Spleen (tissue), 11 donors: ENCODE measurements at regions not wholly inside any gene's neighbourhood (a gene's known extent, or its start where the extent isn't known, plus 50 kb on each side); places are given as distances from the start of the nearest gene placed in this dataset.

ENCODE experiments used
- DNase-seq: peaks from one replicate; pipeline ENCODE4 v3.0.0-alpha.2; 2020
- H3K27ac ChIP-seq, 8 donors: fragments of 200-600 bp; sonication (generic) in 7 of 8; 1 replicate in 4 of 8; 2 replicates in 4 of 8; pipeline versions ENCODE4 v1.5.0 to v1.8.0; 2016 to 2021; ENCODE audit warnings: inconsistent platforms in 4 of 8, mild to moderate bottlenecking in 4 of 8, moderate library complexity in 1 of 8
- H3K27me3 ChIP-seq, 7 donors: fragments of 200-600 bp; sonication (generic) in 6 of 7; replicated peaks in 1 of 7; 1 replicate in 4 of 7; 2 replicates in 3 of 7; pipeline versions ENCODE4 v1.5.0 to v1.8.0; 2016 to 2021; ENCODE audit warnings: inconsistent platforms in 3 of 7, mild to moderate bottlenecking in 1 of 7
- H3K36me3 ChIP-seq, 6 donors: fragments of 200-600 bp; sonication (generic) in 5 of 6; 1 replicate in 4 of 6; 2 replicates in 2 of 6; pipeline versions ENCODE4 v1.5.0 to v1.8.0; 2016 to 2021; ENCODE audit warnings: inconsistent platforms in 2 of 6
- H3K4me1 ChIP-seq, 6 donors: fragments of 200-600 bp; sonication (generic) in 5 of 6; 1 replicate in 3 of 6; 2 replicates in 3 of 6; pipeline versions ENCODE4 v1.5.0 to v1.8.0; 2016 to 2021; ENCODE audit warnings: inconsistent platforms in 3 of 6
- H3K4me3 ChIP-seq, 8 donors: fragments of 200-600 bp; sonication (generic) in 7 of 8; 1 replicate in 4 of 8; 2 replicates in 4 of 8; pipeline versions ENCODE4 v1.5.0 to v1.8.0; 2016 to 2021; ENCODE audit warnings: inconsistent platforms in 4 of 8, mild to moderate bottlenecking in 4 of 8, moderate library complexity in 2 of 8
- H3K9me3 ChIP-seq, 8 donors: fragments of 200-600 bp; sonication (generic) in 7 of 8; 1 replicate in 4 of 8; 2 replicates in 4 of 8; pipeline versions ENCODE4 v1.5.0 to v1.8.0; 2016 to 2021; ENCODE audit warnings: inconsistent platforms in 4 of 8
- CTCF ChIP-seq, 11 experiments: fragments of 200-600 bp in 7 of 11; fragments of 450-650 bp in 4 of 11; sonication (generic) in 4 of 11; IDR thresholded peaks in 8 of 11; conservative IDR thresholded peaks in 3 of 11; 1 replicate in 7 of 11; 2 replicates in 4 of 11; pipeline versions ENCODE4 v1.4.0 to v1.8.0; 2016 to 2021; ENCODE audit warnings: antibody characterized with exemption in 11 of 11, inconsistent platforms in 4 of 11, mild to moderate bottlenecking in 1 of 11
- POLR2A ChIP-seq, 3 donors: fragments of 450-650 bp; IDR thresholded peaks; one replicate each; pipeline ENCODE4 v1.5.1; 2017; ENCODE audit warnings: antibody characterized with exemption in 3 of 3, mild to moderate bottlenecking in 1 of 3
- POLR2AphosphoS5 ChIP-seq, 3 donors: sonication (generic); formaldehyde crosslinking; IDR thresholded peaks; one replicate each; pipeline ENCODE4 v1.5.1; 2017; ENCODE audit warnings: antibody characterized with exemption in 3 of 3
- WGBS, 5 donors: extraction: QIAGEN DNeasy Blood & Tissue Kit in 3 of 5; methylation state at CpG; one replicate each; pipeline versions ENCODE4 v1.1.5 to v1.1.7; 2013 to 2018; 5-methylcytosine and 5-hydroxymethylcytosine counted together
- intact Hi-C: fragments of 100-400 bp; cut with DNase I; formaldehyde crosslinking; loops from one replicate; pipeline ENCODE4 v1.15.0; 2023; ENCODE audit warnings: low total_unique reads
- donor health status: healthy with polysubstance abuse.
- donor health status: DM: no; HTN: no; CAD: no; lungs with moderate emphysema.
- donor health status: DM: no; HTN: no; CAD: no.
- donor health status: Bipolar disorder and iron deficiency.
- donor health status: healthy.
- donor health status: DM: no; HTN: no; CAD: no.
- donor health status: DM: yes; HTN: yes; CAD: no.

DNA sequence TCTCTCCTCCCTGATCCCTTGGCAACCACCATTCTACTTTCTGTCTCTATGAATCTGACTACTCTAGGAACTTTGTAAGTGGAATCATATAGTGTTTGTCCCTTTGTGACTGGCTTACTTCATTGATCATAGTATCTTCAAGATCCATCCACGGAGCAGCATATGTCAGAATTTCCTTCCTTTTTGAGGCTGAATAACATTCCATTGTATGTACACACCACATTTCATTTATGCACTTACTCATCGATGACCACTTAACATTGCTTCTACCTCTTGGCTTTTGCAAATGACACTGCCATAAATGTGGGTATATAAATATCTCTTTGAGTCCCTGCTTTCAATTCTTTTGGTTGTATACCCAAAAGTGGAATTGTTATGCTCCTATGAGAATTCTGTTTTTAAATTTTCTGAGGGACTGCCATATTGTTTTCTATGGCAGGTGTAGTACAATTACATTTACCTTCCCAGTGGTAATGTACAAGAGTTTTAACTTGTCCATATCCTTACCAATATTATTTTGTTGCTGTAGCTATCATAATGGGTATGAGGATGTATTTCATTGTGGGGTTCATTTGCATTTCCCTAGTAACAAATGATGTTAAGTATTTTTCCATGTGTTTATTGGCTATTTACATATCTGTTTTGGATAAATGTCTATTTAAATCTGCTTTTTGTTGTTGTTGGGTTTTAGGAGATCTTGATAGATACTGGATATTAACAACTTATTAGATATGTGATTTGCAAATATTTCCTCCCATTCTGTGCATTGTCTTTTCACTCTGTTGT, 466.1 kb downstream of the C4orf33 start:
- Histone ChIP-seq H3K4me3 (no peak overlapping the region), H3K27ac (no peak overlapping the region), H3K4me1 (no peaks in the 10 kb centered on the region), H3K27me3 (no peaks in the 10 kb centered on the region), H3K9me3 (no peaks in the 10 kb centered on the region), H3K36me3 (no peaks in the 10 kb centered on the region)
- no peak for DNase-seq
- TF ChIP-seq POLR2A (IDR thresholded peaks at IDR 0.05): no peak
- TF ChIP-seq POLR2AphosphoS5 (IDR thresholded peaks at IDR 0.05): no peak
- TF ChIP-seq CTCF (IDR thresholded peaks at IDR 0.05 in 8 of 11, conservative IDR thresholded peaks at IDR 0.05 in 3 of 11): no peak
- intact Hi-C loops: no loop called here
- WGBS, 5 donors: 53 to 73% (median 65%) methylated on average over 2 of the region's 2 CpGs

- Histone ChIP-seq H3K9me3 (no peaks in the 10 kb centered on the region), H3K27me3 (no peaks in the 10 kb centered on the region), H3K4me3 (no peak overlapping the region), H3K27ac (no peak overlapping the region), H3K36me3 (no peaks in the 10 kb centered on the region), H3K4me1 (no peaks in the 10 kb centered on the region)
- 85 to 96% (median 90%) methylated on average over 2 of the region's 2 CpGs for WGBS, 5 donors
- no peak for TF ChIP-seq POLR2A (IDR thresholded peaks at IDR 0.05)
- no peak for TF ChIP-seq POLR2AphosphoS5 (IDR thresholded peaks at IDR 0.05)
- TF ChIP-seq CTCF (IDR thresholded peaks at IDR 0.05 in 8 of 11, conservative IDR thresholded peaks at IDR 0.05 in 3 of 11): no peak
- no peak for DNase-seq
- intact Hi-C loops: no loop called here
Observed at GRCh38 chr4:129565214-129565613, 469.3 kb downstream of the C4orf33 start.

DNA sequence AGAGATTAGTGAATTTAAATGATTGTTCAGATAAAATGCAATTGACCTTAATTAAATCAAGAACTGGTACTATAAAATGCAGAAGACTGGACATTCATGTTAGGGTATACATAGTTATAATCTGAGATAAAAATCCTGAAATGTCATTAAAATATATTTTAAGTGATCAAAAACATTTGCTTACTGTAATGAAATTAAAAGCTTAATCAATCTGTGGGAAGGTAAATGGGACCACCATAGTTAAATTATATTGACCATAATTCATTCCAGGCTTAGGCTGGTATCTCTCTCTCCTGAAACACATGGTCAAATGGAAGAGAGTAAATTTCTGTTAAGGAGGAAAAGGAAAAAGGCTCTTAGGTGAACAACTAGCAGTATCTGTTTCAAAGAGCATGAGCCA, 474.4 kb downstream of the C4orf33 start:
- no peaks in the 10 kb centered on the region for H3K9me3 ChIP-seq
- TF ChIP-seq POLR2A (IDR thresholded peaks at IDR 0.05) (no peak), CTCF (IDR thresholded peaks at IDR 0.05 in 8 of 11, conservative IDR thresholded peaks at IDR 0.05 in 3 of 11) (no peak), POLR2AphosphoS5 (IDR thresholded peaks at IDR 0.05) (no peak)

DNA sequence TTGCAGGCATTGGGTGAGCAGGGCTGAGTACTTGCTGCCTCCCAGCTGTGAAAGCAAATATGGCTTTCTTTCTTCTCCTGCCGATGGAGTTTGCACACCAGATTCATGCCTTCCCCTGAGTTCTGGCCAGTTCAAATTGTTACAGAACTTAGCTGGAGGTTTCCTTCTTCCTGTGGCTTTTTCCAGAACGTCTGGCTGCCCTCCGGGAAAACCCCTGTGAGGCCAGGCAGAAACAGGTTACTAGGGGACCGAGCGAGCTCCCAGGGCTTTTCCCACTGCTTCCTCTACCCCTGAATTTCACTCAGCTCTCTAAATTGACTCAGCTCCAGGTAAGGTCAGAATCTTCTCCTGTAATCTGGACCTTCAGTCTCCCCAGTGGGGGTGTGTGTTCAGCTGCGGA, 482.4 kb downstream of the C4orf33 start:
- 47 to 70% (median 52%) methylated on average over 6 of the region's 6 CpGs for WGBS, 5 donors
- H3K27me3 ChIP-seq: no peaks in the 10 kb centered on the region
- H3K4me1 ChIP-seq: no peaks in the 10 kb centered on the region
- H3K4me3 ChIP-seq: no peak overlapping the region
- no peak for DNase-seq
- intact Hi-C loops: no loop called here
- no peaks in the 10 kb centered on the region for H3K36me3 ChIP-seq
- no peak for TF ChIP-seq POLR2A (IDR thresholded peaks at IDR 0.05)
- TF ChIP-seq POLR2AphosphoS5 (IDR thresholded peaks at IDR 0.05): no peak
- no peak for TF ChIP-seq CTCF (IDR thresholded peaks at IDR 0.05 in 8 of 11, conservative IDR thresholded peaks at IDR 0.05 in 3 of 11)
- no peaks in the 10 kb centered on the region for H3K9me3 ChIP-seq
- H3K27ac ChIP-seq: no peak overlapping the region

More for the DNA sequence above, 474.4 kb downstream of the C4orf33 start:
- no peak overlapping the region for H3K27ac ChIP-seq
- no peaks in the 10 kb centered on the region for H3K36me3 ChIP-seq
- H3K4me3 ChIP-seq: no peak overlapping the region
- H3K27me3 ChIP-seq: no peaks in the 10 kb centered on the region
- DNase-seq: no peak
- H3K4me1 ChIP-seq: no peaks in the 10 kb centered on the region
- intact Hi-C loops: no loop called here
